ENCODE measurements at regions not wholly inside any gene's neighbourhood (a gene's known extent, or its start where the extent isn't known, plus 50 kb on each side); places are given as distances from the start of the nearest gene placed in this dataset.

- Histone ChIP-seq H3K36me3 (ENCODE audit: control insufficient read depth in 1 of 2, insufficient read depth in 2 of 2, low read length in 2 of 2) (peaks cover 0 to 3% of the 10 kb centered on the region in 2 experiments), H4K12ac (ENCODE audit: low read depth, low read length) (no peak overlapping the region), H3K4me1 (ENCODE audit: control insufficient read depth in 1 of 2, insufficient read depth in 2 of 2, low read length in 2 of 2) (no peaks in the 10 kb centered on the region), H2BK120ac (ENCODE audit: insufficient read depth, low read length, poor library complexity) (no peak overlapping the region), H3K9me3 (ENCODE audit: insufficient read depth, low read depth, low read length) (peaks cover 4% of the 10 kb centered on the region), H2BK5ac (ENCODE audit: low read depth, low read length, poor library complexity) (no peak overlapping the region), H3K18ac (ENCODE audit: low read length) (no peak overlapping the region), H3K27ac (ENCODE audit: low read depth, low read length) (no peak overlapping the region), H3K9ac (ENCODE audit: low read length) (no peak overlapping the region), H3K4me3 (ENCODE audit: low read depth, low read length) (no peak overlapping the region), H3K23ac (ENCODE audit: low read length) (no peak overlapping the region), H2BK12ac (ENCODE audit: low read length) (no peak overlapping the region), H3K79me2 (ENCODE audit: control insufficient read depth, insufficient read depth, low read length, poor library complexity) (no peaks in the 10 kb centered on the region), H4K91ac (ENCODE audit: low read depth, low read length) (no peak overlapping the region), H3K4me2 (ENCODE audit: low read length) (no peak overlapping the region), H3K4ac (ENCODE audit: low read depth, low read length) (no peak overlapping the region), H3K14ac (ENCODE audit: low read length) (no peak overlapping the region), H2AFZ (ENCODE audit: insufficient read depth, low read length, poor library complexity) (no peak overlapping the region), H3K27me3 (ENCODE audit: insufficient read depth, low read length) (no peaks in the 10 kb centered on the region), H4K8ac (ENCODE audit: low read depth, low read length) (no peak overlapping the region), H3K79me1 (ENCODE audit: low read length) (no peaks in the 10 kb centered on the region), H2AK5ac (ENCODE audit: low read length) (no peak overlapping the region)
- DNase-seq, result no peak
- WGBS (ENCODE audit: extremely low coverage, insufficient coverage, insufficient read length), result no CpG with 5 or more reads among the region's 1 CpG
These were observed 212.0 kb downstream of the PCDH17 start for GRCh38 chr13:57843521-57843920.

GRCh38 chr13:57846600-57847173 is 215.1 kb downstream of the PCDH17 start:
- no peak overlapping the region for H3K18ac ChIP-seq (ENCODE audit: low read length)

GRCh38 chr13:57857945-57858344 is 226.4 kb downstream of the PCDH17 start:
- H3K27me3 ChIP-seq (ENCODE audit: insufficient read depth, low read length), result no peaks in the 10 kb centered on the region
- no peak overlapping the region for H3K4me3 ChIP-seq (ENCODE audit: low read depth, low read length)
- H2AFZ ChIP-seq (ENCODE audit: insufficient read depth, low read length, poor library complexity), result no peak overlapping the region
- no peak overlapping the region for H2AK5ac ChIP-seq (ENCODE audit: low read length)
- H2BK120ac ChIP-seq (ENCODE audit: insufficient read depth, low read length, poor library complexity), result no peak overlapping the region
- H3K23ac ChIP-seq (ENCODE audit: low read length), result no peak overlapping the region
- H3K27ac ChIP-seq (ENCODE audit: low read depth, low read length), result no peak overlapping the region
- H2BK12ac ChIP-seq (ENCODE audit: low read length), result no peak overlapping the region
- H3K4me1 ChIP-seq (ENCODE audit: control insufficient read depth in 1 of 2, insufficient read depth in 2 of 2, low read length in 2 of 2), result no peaks in the 10 kb centered on the region
- H4K91ac ChIP-seq (ENCODE audit: low read depth, low read length), result no peak overlapping the region
- no peak overlapping the region for H3K4ac ChIP-seq (ENCODE audit: low read depth, low read length)
- no peaks in the 10 kb centered on the region for H3K36me3 ChIP-seq (ENCODE audit: control insufficient read depth in 1 of 2, insufficient read depth in 2 of 2, low read length in 2 of 2)
- no peak overlapping the region for H3K18ac ChIP-seq (ENCODE audit: low read length)
- no peak overlapping the region for H4K12ac ChIP-seq (ENCODE audit: low read depth, low read length)
- H2BK5ac ChIP-seq (ENCODE audit: low read depth, low read length, poor library complexity), result no peak overlapping the region
- H3K9me3 ChIP-seq (ENCODE audit: insufficient read depth, low read depth, low read length), result no peaks in the 10 kb centered on the region
- H3K79me2 ChIP-seq (ENCODE audit: control insufficient read depth, insufficient read depth, low read length, poor library complexity), result no peaks in the 10 kb centered on the region
- no peak overlapping the region for H3K4me2 ChIP-seq (ENCODE audit: low read length)
- no peaks in the 10 kb centered on the region for H3K79me1 ChIP-seq (ENCODE audit: low read length)
- no peak overlapping the region for H3K9ac ChIP-seq (ENCODE audit: low read length)
- no peak for DNase-seq
- H3K14ac ChIP-seq (ENCODE audit: low read length), result no peak overlapping the region
- H4K8ac ChIP-seq (ENCODE audit: low read depth, low read length), result no peak overlapping the region
- WGBS (ENCODE audit: extremely low coverage, insufficient coverage, insufficient read length), result no CpG with 5 or more reads among the region's 1 CpG

More at GRCh38 chr13:57846600-57847173, 215.1 kb downstream of the PCDH17 start:
- no peak overlapping the region for H3K9ac ChIP-seq (ENCODE audit: low read length)
- no CpG with 5 or more reads among the region's 4 CpGs for WGBS (ENCODE audit: extremely low coverage, insufficient coverage, insufficient read length)
- H3K9me3 ChIP-seq (ENCODE audit: insufficient read depth, low read depth, low read length), result peaks cover 4% of the 10 kb centered on the region
- peaks cover 0 to 3% of the 10 kb centered on the region in 2 experiments for H3K36me3 ChIP-seq (ENCODE audit: control insufficient read depth in 1 of 2, insufficient read depth in 2 of 2, low read length in 2 of 2)
- H2AK5ac ChIP-seq (ENCODE audit: low read length), result no peak overlapping the region
- no peak overlapping the region for H3K14ac ChIP-seq (ENCODE audit: low read length)
- H3K4me3 ChIP-seq (ENCODE audit: low read depth, low read length), result no peak overlapping the region
- H2BK12ac ChIP-seq (ENCODE audit: low read length), result no peak overlapping the region
- no peaks in the 10 kb centered on the region for H3K79me1 ChIP-seq (ENCODE audit: low read length)
- no peaks in the 10 kb centered on the region for H3K4me1 ChIP-seq (ENCODE audit: control insufficient read depth in 1 of 2, insufficient read depth in 2 of 2, low read length in 2 of 2)
- H4K91ac ChIP-seq (ENCODE audit: low read depth, low read length), result no peak overlapping the region
- no peak for DNase-seq
- no peak overlapping the region for H4K12ac ChIP-seq (ENCODE audit: low read depth, low read length)
- H3K23ac ChIP-seq (ENCODE audit: low read length), result no peak overlapping the region
- no peak overlapping the region for H3K4ac ChIP-seq (ENCODE audit: low read depth, low read length)
- H3K79me2 ChIP-seq (ENCODE audit: control insufficient read depth, insufficient read depth, low read length, poor library complexity), result no peaks in the 10 kb centered on the region
- no peak overlapping the region for H4K8ac ChIP-seq (ENCODE audit: low read depth, low read length)
- H3K27me3 ChIP-seq (ENCODE audit: insufficient read depth, low read length), result no peaks in the 10 kb centered on the region
- H2BK120ac ChIP-seq (ENCODE audit: insufficient read depth, low read length, poor library complexity), result no peak overlapping the region
- H2BK5ac ChIP-seq (ENCODE audit: low read depth, low read length, poor library complexity), result no peak overlapping the region
- no peak overlapping the region for H3K4me2 ChIP-seq (ENCODE audit: low read length)
- no peak overlapping the region for H3K27ac ChIP-seq (ENCODE audit: low read depth, low read length)
- no peak overlapping the region for H2AFZ ChIP-seq (ENCODE audit: insufficient read depth, low read length, poor library complexity)

- H3K4me2 ChIP-seq (ENCODE audit: low read length), result no peak overlapping the region
- no peak overlapping the region for H2BK120ac ChIP-seq (ENCODE audit: insufficient read depth, low read length, poor library complexity)
- no peak overlapping the region for H3K27ac ChIP-seq (ENCODE audit: low read depth, low read length)
- no peak overlapping the region for H4K91ac ChIP-seq (ENCODE audit: low read depth, low read length)
- no peaks in the 10 kb centered on the region for H3K9me3 ChIP-seq (ENCODE audit: insufficient read depth, low read depth, low read length)
- no peak overlapping the region for H2AK5ac ChIP-seq (ENCODE audit: low read length)
- no peaks in the 10 kb centered on the region for H3K79me2 ChIP-seq (ENCODE audit: control insufficient read depth, insufficient read depth, low read length, poor library complexity)
- no peaks in the 10 kb centered on the region for H3K79me1 ChIP-seq (ENCODE audit: low read length)
- H3K36me3 ChIP-seq (ENCODE audit: control insufficient read depth in 1 of 2, insufficient read depth in 2 of 2, low read length in 2 of 2), result no peaks in the 10 kb centered on the region
- H2AFZ ChIP-seq (ENCODE audit: insufficient read depth, low read length, poor library complexity), result no peak overlapping the region
- no peak overlapping the region for H3K23ac ChIP-seq (ENCODE audit: low read length)
- H3K9ac ChIP-seq (ENCODE audit: low read length), result no peak overlapping the region
- no peaks in the 10 kb centered on the region for H3K4me1 ChIP-seq (ENCODE audit: control insufficient read depth in 1 of 2, insufficient read depth in 2 of 2, low read length in 2 of 2)
- H3K14ac ChIP-seq (ENCODE audit: low read length), result no peak overlapping the region
- DNase-seq, result no peak
- no peak overlapping the region for H4K8ac ChIP-seq (ENCODE audit: low read depth, low read length)
- no peak overlapping the region for H3K18ac ChIP-seq (ENCODE audit: low read length)
- H3K4me3 ChIP-seq (ENCODE audit: low read depth, low read length), result no peak overlapping the region
- no peak overlapping the region for H2BK5ac ChIP-seq (ENCODE audit: low read depth, low read length, poor library complexity)
- H3K27me3 ChIP-seq (ENCODE audit: insufficient read depth, low read length), result no peaks in the 10 kb centered on the region
- H2BK12ac ChIP-seq (ENCODE audit: low read length), result no peak overlapping the region
- no peak overlapping the region for H4K12ac ChIP-seq (ENCODE audit: low read depth, low read length)
- no peak overlapping the region for H3K4ac ChIP-seq (ENCODE audit: low read depth, low read length)
These were observed 226.8 kb downstream of the PCDH17 start for GRCh38 chr13:57858376-57858775.

Measured in trophoblast cell (in vitro differentiated cells and primary cell).